CD4-positive, CD25-positive, alpha-beta regulatory T cell (primary cell): ENCODE measurements at regions not wholly inside any gene's neighbourhood (a gene's known extent, or its start where the extent isn't known, plus 50 kb on each side); places are given as distances from the start of the nearest gene placed in this dataset.

Experiments
- ATAC-seq, 2 donors: fragments of 150-1000 bp; cut with Tn5 transposase; one replicate each; pipeline ENCODE4 v1.10.0; 2021; ENCODE audit warnings: low read depth in 2 of 2, moderate number of reproducible peaks in 2 of 2, moderate library complexity in 1 of 2
- DNase-seq, 3 donors: peaks; one replicate each; pipeline versions ENCODE4 v3.0.0 to v3.0.0-alpha.2; 2012 to 2022; ENCODE audit warnings: mixed read lengths in 1 of 3
- H3K27ac ChIP-seq: one replicate; pipeline ENCODE4 v1.7.0; 2013; ENCODE audit warnings: mild to moderate bottlenecking, low read length; ENCODE audit not compliant: insufficient read depth, poor library complexity, severe bottlenecking
- H3K27me3 ChIP-seq: one replicate; pipeline ENCODE4 v1.7.0; 2013; ENCODE audit warnings: low read length; ENCODE audit not compliant: control insufficient read depth, insufficient read depth
- H3K36me3 ChIP-seq: one replicate; pipeline ENCODE4 v1.7.0; 2013; ENCODE audit warnings: mild to moderate bottlenecking, low read length, moderate library complexity; ENCODE audit not compliant: control insufficient read depth, insufficient read depth
- H3K4me1 ChIP-seq: 2 replicates; pipeline ENCODE4 v1.7.0; 2013; ENCODE audit warnings: mild to moderate bottlenecking, low read length; ENCODE audit not compliant: insufficient read depth, control insufficient read depth, poor library complexity, severe bottlenecking
- H3K4me3 ChIP-seq: one replicate; pipeline ENCODE4 v1.7.0; 2013; ENCODE audit warnings: low read depth, mild to moderate bottlenecking, low read length, moderate library complexity
- H3K9me3 ChIP-seq, 2 experiments: 1 replicate in 1 of 2; 2 replicates in 1 of 2; pipeline ENCODE4 v1.7.0; 2013; ENCODE audit warnings: low read length in 2 of 2, mild to moderate bottlenecking in 1 of 2, moderate library complexity in 1 of 2; ENCODE audit not compliant: control insufficient read depth in 2 of 2
- H3K27ac Mint-ChIP-seq, 3 donors: one replicate each; pipeline ENCODE4 v1.8.0; 2020 to 2022; ENCODE audit warnings: mild to moderate bottlenecking in 3 of 3, mixed read lengths in 3 of 3, moderate library complexity in 2 of 3
- H3K27me3 Mint-ChIP-seq: one replicate; pipeline ENCODE4 v1.8.0; 2022; ENCODE audit warnings: mild to moderate bottlenecking, mixed read lengths
- H3K36me3 Mint-ChIP-seq: one replicate; pipeline ENCODE4 v1.8.0; 2020; ENCODE audit warnings: mixed read lengths
- H3K4me1 Mint-ChIP-seq, 4 donors: one replicate each; pipeline ENCODE4 v1.8.0; 2020 to 2022; ENCODE audit warnings: mixed read lengths in 4 of 4, mild to moderate bottlenecking in 1 of 4
- H3K4me3 Mint-ChIP-seq, 4 donors: one replicate each; pipeline ENCODE4 v1.8.0; 2020 to 2022; ENCODE audit warnings: mild to moderate bottlenecking in 4 of 4, mixed read lengths in 4 of 4, moderate library complexity in 3 of 4
- H3K9me3 Mint-ChIP-seq, 7 donors: one replicate each; pipeline ENCODE4 v1.8.0; 2020 to 2022; ENCODE audit warnings: mixed read lengths in 7 of 7, mild to moderate bottlenecking in 3 of 7, moderate library complexity in 2 of 7

GRCh38 chr18:53991202-53991601 is 233.3 kb downstream of the MBD2 start:
- H3K27ac ChIP-seq: no peak overlapping the region
- H3K36me3 ChIP-seq: no peaks in the 10 kb centered on the region
- Mint-ChIP-seq H3K4me1 (no peaks in the 10 kb centered on the region), H3K4me3 (no peak overlapping the region), H3K27me3 (no peaks in the 10 kb centered on the region), H3K27ac (no peak overlapping the region), H3K9me3 (no peaks in the 10 kb centered on the region), H3K36me3 (no peaks in the 10 kb centered on the region)
- no peak overlapping the region for H3K4me3 ChIP-seq
- H3K4me1 ChIP-seq: no peaks in the 10 kb centered on the region
- no peak for DNase-seq
- no peak for ATAC-seq
- H3K9me3 ChIP-seq: no peaks in the 10 kb centered on the region
- no peaks in the 10 kb centered on the region for H3K27me3 ChIP-seq

- ATAC-seq (no peak), DNase-seq (no peak)
- Histone ChIP-seq H3K27me3 (no peaks in the 10 kb centered on the region), H3K36me3 (no peaks in the 10 kb centered on the region), H3K27ac (no peak overlapping the region), H3K4me3 (no peak overlapping the region), H3K4me1 (no peaks in the 10 kb centered on the region), H3K9me3 (no peaks in the 10 kb centered on the region)
- Mint-ChIP-seq H3K9me3 (no peaks in the 10 kb centered on the region), H3K27me3 (no peaks in the 10 kb centered on the region), H3K4me1 (no peaks in the 10 kb centered on the region), H3K4me3 (no peak overlapping the region), H3K36me3 (no peaks in the 10 kb centered on the region), H3K27ac (no peak overlapping the region)
These were observed 234.0 kb downstream of the MBD2 start for GRCh38 chr18:53990485-53990884.

GRCh38 chr18:53984021-53984420 is 240.4 kb downstream of the MBD2 start:
- peaks cover 0 to 11% (median 3%) of the 10 kb centered on the region in 7 donors for H3K9me3 Mint-ChIP-seq
- no peaks in the 10 kb centered on the region for H3K9me3 ChIP-seq
- no peaks in the 10 kb centered on the region for H3K36me3 ChIP-seq
- no peaks in the 10 kb centered on the region for H3K27me3 Mint-ChIP-seq
- no peak overlapping the region for H3K4me3 Mint-ChIP-seq
- H3K36me3 Mint-ChIP-seq: no peaks in the 10 kb centered on the region
- no peaks in the 10 kb centered on the region for H3K27me3 ChIP-seq
- no peaks in the 10 kb centered on the region for H3K4me1 ChIP-seq
- DNase-seq (no peak), ATAC-seq (no peak)
- H3K4me3 ChIP-seq: no peak overlapping the region
- H3K27ac Mint-ChIP-seq: no peak overlapping the region
- H3K27ac ChIP-seq: no peak overlapping the region
- H3K4me1 Mint-ChIP-seq: no peaks in the 10 kb centered on the region

GRCh38 chr18:53971331-53971730 is 253.1 kb downstream of the MBD2 start:
- Mint-ChIP-seq H3K27ac (no peak overlapping the region), H3K36me3 (no peaks in the 10 kb centered on the region), H3K27me3 (no peaks in the 10 kb centered on the region), H3K4me3 (no peak overlapping the region), H3K9me3 (peaks cover 0 to 31% (median 10%) of the 10 kb centered on the region in 7 donors), H3K4me1 (no peaks in the 10 kb centered on the region)
- H3K4me3 ChIP-seq: no peak overlapping the region
- no peak for ATAC-seq
- no peaks in the 10 kb centered on the region for H3K36me3 ChIP-seq
- DNase-seq: no peak
- H3K9me3 ChIP-seq: no peaks in the 10 kb centered on the region
- no peaks in the 10 kb centered on the region for H3K27me3 ChIP-seq
- no peak overlapping the region for H3K27ac ChIP-seq
- no peaks in the 10 kb centered on the region for H3K4me1 ChIP-seq

GRCh38 chr18:53952700-53953099 is 271.8 kb downstream of the MBD2 start:
- DNase-seq (no peak), ATAC-seq (no peak)
- H3K36me3 ChIP-seq: no peaks in the 10 kb centered on the region
- Mint-ChIP-seq H3K4me1 (no peaks in the 10 kb centered on the region), H3K36me3 (no peaks in the 10 kb centered on the region), H3K9me3 (peaks cover 0 to 5% (median 2%) of the 10 kb centered on the region in 7 donors), H3K4me3 (no peak overlapping the region), H3K27me3 (no peaks in the 10 kb centered on the region), H3K27ac (no peak overlapping the region)
- H3K4me1 ChIP-seq: no peaks in the 10 kb centered on the region
- H3K27ac ChIP-seq: no peak overlapping the region
- no peaks in the 10 kb centered on the region for H3K9me3 ChIP-seq
- H3K4me3 ChIP-seq: no peak overlapping the region
- H3K27me3 ChIP-seq: no peaks in the 10 kb centered on the region

- Mint-ChIP-seq H3K4me1 (no peaks in the 10 kb centered on the region), H3K9me3 (peaks cover 0 to 9% (median 3%) of the 10 kb centered on the region in 7 donors), H3K4me3 (no peak overlapping the region), H3K36me3 (no peaks in the 10 kb centered on the region), H3K27ac (no peak overlapping the region), H3K27me3 (no peaks in the 10 kb centered on the region)
- Histone ChIP-seq H3K27me3 (no peaks in the 10 kb centered on the region), H3K9me3 (no peaks in the 10 kb centered on the region), H3K4me3 (no peak overlapping the region), H3K4me1 (no peaks in the 10 kb centered on the region), H3K36me3 (no peaks in the 10 kb centered on the region), H3K27ac (no peak overlapping the region)
- DNase-seq: no peak
- ATAC-seq: no peak
These were observed 273.9 kb downstream of the MBD2 start for GRCh38 chr18:53950545-53950944.

GRCh38 chr18:53948991-53949390 is 275.5 kb downstream of the MBD2 start:
- Mint-ChIP-seq H3K4me1 (no peaks in the 10 kb centered on the region), H3K9me3 (peaks cover 0 to 11% (median 3%) of the 10 kb centered on the region in 7 donors), H3K27ac (no peak overlapping the region), H3K27me3 (no peaks in the 10 kb centered on the region), H3K36me3 (no peaks in the 10 kb centered on the region), H3K4me3 (no peak overlapping the region)
- Histone ChIP-seq H3K9me3 (peaks cover 2 to 11% of the 10 kb centered on the region in 2 experiments), H3K27ac (no peak overlapping the region), H3K36me3 (no peaks in the 10 kb centered on the region), H3K4me3 (no peak overlapping the region), H3K27me3 (no peaks in the 10 kb centered on the region), H3K4me1 (no peaks in the 10 kb centered on the region)
- ATAC-seq (no peak), DNase-seq (no peak)

DNA sequence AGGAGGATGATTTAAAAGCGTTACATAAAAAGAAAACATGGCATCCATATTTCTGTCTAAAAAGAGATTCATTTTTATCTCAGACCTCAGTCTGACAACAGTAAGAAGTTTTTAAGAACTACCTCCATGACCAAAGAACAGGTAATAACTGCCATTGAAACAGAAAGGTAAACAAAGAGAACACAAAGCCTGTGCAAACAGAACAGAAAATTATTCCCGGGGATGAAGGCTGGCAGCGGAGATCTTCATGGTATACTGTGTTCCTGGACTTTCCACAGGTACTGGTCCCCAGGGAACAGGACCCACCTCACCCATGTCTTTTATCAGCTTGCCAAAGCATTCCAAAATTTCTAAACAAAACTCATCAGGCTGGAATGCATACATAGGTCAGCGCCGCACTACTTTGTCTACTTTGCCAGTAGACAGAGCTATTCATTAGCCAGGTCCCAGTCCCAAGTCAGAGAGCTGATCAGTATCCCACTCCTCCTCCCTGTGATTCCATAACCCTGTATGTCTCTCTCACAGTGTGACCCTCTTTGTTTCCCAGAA is 277.3 kb downstream of the MBD2 start:
- Mint-ChIP-seq H3K27me3 (no peaks in the 10 kb centered on the region), H3K9me3 (peaks cover 0 to 11% (median 3%) of the 10 kb centered on the region in 7 donors), H3K4me3 (no peak overlapping the region), H3K27ac (no peak overlapping the region), H3K36me3 (no peaks in the 10 kb centered on the region), H3K4me1 (no peaks in the 10 kb centered on the region)
- no peaks in the 10 kb centered on the region for H3K36me3 ChIP-seq
- peaks cover 2 to 12% of the 10 kb centered on the region in 2 experiments for H3K9me3 ChIP-seq
- no peaks in the 10 kb centered on the region for H3K27me3 ChIP-seq
- H3K4me1 ChIP-seq: no peaks in the 10 kb centered on the region
- no peak overlapping the region for H3K4me3 ChIP-seq
- no peak overlapping the region for H3K27ac ChIP-seq
- no peak for ATAC-seq
- no peak for DNase-seq
